ENCODE measurements at regions not wholly inside any gene's neighbourhood (a gene's known extent, or its start where the extent isn't known, plus 50 kb on each side); places are given as distances from the start of the nearest gene placed in this dataset.

DNA sequence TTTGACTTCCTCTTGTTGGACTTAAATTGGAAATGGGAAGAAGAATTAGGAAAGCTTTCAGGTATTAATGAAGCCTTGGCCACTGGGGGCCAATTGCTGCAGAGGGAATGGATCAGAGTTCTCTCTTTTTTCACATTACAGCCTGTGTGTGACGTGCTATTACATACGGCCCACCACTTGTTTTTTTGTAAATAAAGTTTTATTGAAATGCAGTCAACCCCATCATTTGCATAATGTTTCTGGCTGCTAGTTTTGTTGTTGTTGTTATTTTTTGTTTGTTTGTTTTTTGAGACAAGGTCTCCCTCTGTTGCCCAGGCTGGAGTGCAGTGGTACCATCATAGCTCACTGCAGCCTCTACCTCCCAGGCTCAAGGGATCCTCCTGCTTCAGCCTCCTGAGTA is 98.4 kb downstream of the ASMT start:
- TF ChIP-seq CTCF (conservative IDR thresholded peaks at IDR 0.05 in 1 of 2, IDR thresholded peaks at IDR 0.05 in 1 of 2; ENCODE audit: low read depth in 1 of 2, low read length in 2 of 2) (no peak), EZH2 (IDR thresholded peaks at IDR 0.05; ENCODE audit: low read length, missing control alignments) (no peak)

All from fibroblast of lung (primary cell).